SK-MEL-5 (cell line): ENCODE measurements at regions not wholly inside any gene's neighbourhood (a gene's known extent, or its start where the extent isn't known, plus 50 kb on each side); places are given as distances from the start of the nearest gene placed in this dataset.
"Not testable (repeated sequence)": the region's sequence is repeated elsewhere in the genome, so short reads cannot be mapped to it uniquely, and the experiment has no call there.

Experiments used
- DNase-seq: peaks from one replicate; pipeline ENCODE4 v3.0.0-alpha.2; 2016; ENCODE audit warnings: low read depth, low spot score
- in situ Hi-C: cut with HindIII; loops from 2 replicates; pipeline ENCODE4 v1.10.0; 2016; ENCODE audit warnings: low sequenced_read_pairs, high pct_unique_total_duplicates, low pct_unique_long_range_greater_than_20kb

- DNase-seq = no peak
- in situ Hi-C loops = no loop called here
Measured at GRCh38 chr14:97780804-97781203, 983.6 kb downstream of the VRK1 start.

- in situ Hi-C loops = no loop called here
- DNase-seq = no peak
Measured at GRCh38 chr14:97781961-97782360, 984.8 kb downstream of the VRK1 start.

GRCh38 chr14:97782871-97783414, 985.8 kb downstream of the VRK1 start:
- DNase-seq = no peak
- in situ Hi-C loops = no loop called here

- in situ Hi-C loops = no loop called here
- DNase-seq = no peak
Measured at GRCh38 chr14:97785495-97785894, 988.3 kb downstream of the VRK1 start.

GRCh38 chr14:97788364-97788763, 991.2 kb downstream of the VRK1 start:
- in situ Hi-C loops = no loop called here
- no peak for DNase-seq

- in situ Hi-C loops = no loop called here
- DNase-seq = no peak
Measured at GRCh38 chr14:97788846-97789526, 991.8 kb downstream of the VRK1 start.

GRCh38 chr14:97791072-97791471, 993.9 kb downstream of the VRK1 start:
- in situ Hi-C loops = no loop called here
- no peak for DNase-seq

GRCh38 chr14:97791906-97792305, 994.7 kb downstream of the VRK1 start:
- DNase-seq = no peak
- in situ Hi-C loops = no loop called here

GRCh38 chr14:97796511-97796910, 999.3 kb downstream of the VRK1 start:
- in situ Hi-C loops = no loop called here
- DNase-seq = no peak

GRCh38 chr14:97798176-97798575, 1001.0 kb downstream of the VRK1 start:
- in situ Hi-C loops = no loop called here
- no peak for DNase-seq

GRCh38 chr14:97802430-97803373, 1005.5 kb downstream of the VRK1 start:
- in situ Hi-C loops = no loop called here
- DNase-seq = no peak

GRCh38 chr14:97804056-97804455, 1006.9 kb downstream of the VRK1 start:
- no peak for DNase-seq
- in situ Hi-C loops = no loop called here

GRCh38 chr14:97806891-97807290, 1009.7 kb downstream of the VRK1 start:
- in situ Hi-C loops = no loop called here
- no peak for DNase-seq

GRCh38 chr14:97808541-97808940, 1011.4 kb downstream of the VRK1 start:
- in situ Hi-C loops, DNase-seq: not testable (repeated sequence)

GRCh38 chr14:97813556-97813955, 1016.4 kb downstream of the VRK1 start:
- DNase-seq = no peak
- in situ Hi-C loops = no loop called here

GRCh38 chr14:97820781-97821180, 1023.6 kb downstream of the VRK1 start:
- no peak for DNase-seq
- in situ Hi-C loops = no loop called here

GRCh38 chr14:97824218-97824617, 1027.0 kb downstream of the VRK1 start:
- DNase-seq = no peak
- in situ Hi-C loops = no loop called here

- in situ Hi-C loops = no loop called here
- no peak for DNase-seq
Measured at GRCh38 chr14:97827746-97828145, 1030.6 kb downstream of the VRK1 start.

- in situ Hi-C loops = no loop called here
- no peak for DNase-seq
Measured at GRCh38 chr14:97832776-97833175, 1035.6 kb downstream of the VRK1 start.
